ENCODE measurements at regions not wholly inside any gene's neighbourhood (a gene's known extent, or its start where the extent isn't known, plus 50 kb on each side); places are given as distances from the start of the nearest gene placed in this dataset.

- TF ChIP-seq EP300 (IDR thresholded peaks at IDR 0.05; ENCODE audit: borderline replicate concordance in 1 of 2, low read depth in 1 of 2, low read length in 1 of 2) (no peak), TAF1 (IDR thresholded peaks at IDR 0.05; ENCODE audit: borderline replicate concordance, low read depth, low read length) (no peak), YY1 (IDR thresholded peaks at IDR 0.05; ENCODE audit: low read depth) (no peak), SIN3A (IDR thresholded peaks at IDR 0.05; ENCODE audit: borderline replicate concordance, low read depth, low read length) (no peak), CTCF (IDR thresholded peaks at IDR 0.05) (no peak), PBX3 (IDR thresholded peaks at IDR 0.05) (no peak), FOXM1 (IDR thresholded peaks at IDR 0.05; ENCODE audit: low read depth) (no peak), EZH2phosphoT487 (IDR thresholded peaks at IDR 0.05; ENCODE audit: borderline replicate concordance, low read depth) (no peak), USF1 (IDR thresholded peaks at IDR 0.05; ENCODE audit: borderline replicate concordance, low read depth) (no peak)
- TF ChIP-seq, protein P1, sequence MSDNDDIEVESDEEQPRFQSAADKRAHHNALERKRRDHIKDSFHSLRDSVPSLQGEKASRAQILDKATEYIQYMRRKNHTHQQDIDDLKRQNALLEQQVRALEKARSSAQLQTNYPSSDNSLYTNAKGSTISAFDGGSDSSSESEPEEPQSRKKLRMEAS (IDR thresholded peaks at IDR 0.05; ENCODE audit: low read depth): no peak
Measured at GRCh38 chr5:121638126-121638525, 213.6 kb upstream of the FTMT start.

Data from SK-N-SH (cell line).